ENCODE measurements at regions not wholly inside any gene's neighbourhood (a gene's known extent, or its start where the extent isn't known, plus 50 kb on each side); places are given as distances from the start of the nearest gene placed in this dataset.
A peak's percentile ranks its signal among the peaks of the same experiment; 100 is the strongest.

DNA sequence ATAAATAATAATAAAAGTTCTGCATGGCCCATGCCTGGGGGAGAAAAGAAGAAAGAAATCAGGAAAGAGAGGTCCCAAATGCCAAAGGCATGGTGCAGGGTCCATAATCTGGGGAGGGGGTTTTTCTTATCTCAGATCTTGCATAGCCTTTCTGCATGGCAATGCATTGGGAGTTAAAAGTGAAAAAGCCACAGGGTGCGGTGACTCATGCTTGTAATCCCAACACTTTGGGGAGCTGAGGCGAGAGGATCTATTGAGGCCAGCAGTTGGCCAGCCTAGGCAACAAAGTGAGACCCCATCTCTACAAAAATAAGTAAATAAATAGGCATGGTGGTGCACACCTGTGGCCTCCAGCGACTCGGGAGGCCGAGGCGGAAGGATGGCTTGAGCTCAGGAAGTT, 76.8 kb upstream of the GATA2 start:
- H3K4me3 ChIP-seq (ENCODE audit: low read depth, low read length) = no peak overlapping the region
- TF ChIP-seq, protein P1, sequence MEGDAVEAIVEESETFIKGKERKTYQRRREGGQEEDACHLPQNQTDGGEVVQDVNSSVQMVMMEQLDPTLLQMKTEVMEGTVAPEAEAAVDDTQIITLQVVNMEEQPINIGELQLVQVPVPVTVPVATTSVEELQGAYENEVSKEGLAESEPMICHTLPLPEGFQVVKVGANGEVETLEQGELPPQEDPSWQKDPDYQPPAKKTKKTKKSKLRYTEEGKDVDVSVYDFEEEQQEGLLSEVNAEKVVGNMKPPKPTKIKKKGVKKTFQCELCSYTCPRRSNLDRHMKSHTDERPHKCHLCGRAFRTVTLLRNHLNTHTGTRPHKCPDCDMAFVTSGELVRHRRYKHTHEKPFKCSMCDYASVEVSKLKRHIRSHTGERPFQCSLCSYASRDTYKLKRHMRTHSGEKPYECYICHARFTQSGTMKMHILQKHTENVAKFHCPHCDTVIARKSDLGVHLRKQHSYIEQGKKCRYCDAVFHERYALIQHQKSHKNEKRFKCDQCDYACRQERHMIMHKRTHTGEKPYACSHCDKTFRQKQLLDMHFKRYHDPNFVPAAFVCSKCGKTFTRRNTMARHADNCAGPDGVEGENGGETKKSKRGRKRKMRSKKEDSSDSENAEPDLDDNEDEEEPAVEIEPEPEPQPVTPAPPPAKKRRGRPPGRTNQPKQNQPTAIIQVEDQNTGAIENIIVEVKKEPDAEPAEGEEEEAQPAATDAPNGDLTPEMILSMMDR (IDR thresholded peaks at IDR 0.05; ENCODE audit: low read depth, low read length, missing control alignments) = no peak
- H3K27ac ChIP-seq = no peak overlapping the region
- H3K27me3 ChIP-seq (replicated peaks) = no peaks in the 10 kb centered on the region
- no peak for DNase-seq
- H3K36me3 ChIP-seq (replicated peaks) = no peaks in the 10 kb centered on the region
- in situ Hi-C loops (cut with HindIII; ENCODE audit: low pct_ligation_motif_present, low sequenced_read_pairs) = no loop called here

DNA sequence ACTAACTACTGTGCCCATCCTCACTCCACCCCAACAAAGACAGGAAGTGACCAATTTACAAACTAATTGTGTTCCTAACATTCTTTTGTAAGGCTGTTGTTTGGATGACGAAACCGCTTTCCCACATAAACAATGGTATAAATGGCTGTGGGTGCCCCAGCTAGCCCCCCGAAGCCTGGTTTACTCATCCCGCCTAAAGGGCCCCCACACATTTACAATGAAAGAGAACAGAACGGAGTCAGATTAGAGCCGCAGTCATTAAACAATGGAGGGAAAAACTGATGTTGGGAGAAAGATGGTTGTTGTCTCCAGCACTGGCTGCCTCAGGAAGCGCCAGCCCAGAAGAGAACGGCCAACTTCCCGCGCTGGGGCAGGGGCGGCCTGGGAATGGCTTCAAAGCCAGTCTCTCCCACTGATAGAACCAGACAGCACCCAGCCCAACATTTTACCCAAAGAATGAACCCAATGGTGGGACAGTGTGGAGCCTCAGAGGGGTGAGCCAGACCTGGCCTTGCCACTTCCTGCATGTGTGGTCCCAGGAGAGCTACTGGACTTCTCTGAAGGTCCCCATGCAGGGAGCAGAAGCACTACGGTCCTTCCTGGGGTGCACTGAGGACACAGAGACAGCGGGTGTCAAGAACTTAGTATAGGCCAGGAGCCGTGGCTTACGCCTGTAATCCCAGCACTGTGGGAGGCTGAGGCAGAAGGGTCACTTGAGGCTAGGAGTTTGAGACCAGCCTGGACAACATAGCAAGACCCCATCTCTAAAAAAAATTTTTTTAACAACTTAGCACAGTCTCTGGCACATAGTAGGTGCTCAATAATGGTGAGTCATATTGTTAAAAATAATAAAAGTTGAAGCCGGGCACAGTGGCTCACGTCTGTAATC, 75.8 kb upstream of the GATA2 start:
- Histone ChIP-seq H3K36me3 (replicated peaks) (no peaks in the 10 kb centered on the region), H3K27ac (no peak overlapping the region), H3K4me3 (ENCODE audit: low read depth, low read length) (no peak overlapping the region), H3K27me3 (replicated peaks) (no peaks in the 10 kb centered on the region)
- TF ChIP-seq, protein P1 (IDR thresholded peaks at IDR 0.05; ENCODE audit: low read depth, low read length, missing control alignments) = no peak
- in situ Hi-C loops (cut with HindIII; ENCODE audit: low pct_ligation_motif_present, low sequenced_read_pairs) = no loop called here
- no peak for DNase-seq

DNA sequence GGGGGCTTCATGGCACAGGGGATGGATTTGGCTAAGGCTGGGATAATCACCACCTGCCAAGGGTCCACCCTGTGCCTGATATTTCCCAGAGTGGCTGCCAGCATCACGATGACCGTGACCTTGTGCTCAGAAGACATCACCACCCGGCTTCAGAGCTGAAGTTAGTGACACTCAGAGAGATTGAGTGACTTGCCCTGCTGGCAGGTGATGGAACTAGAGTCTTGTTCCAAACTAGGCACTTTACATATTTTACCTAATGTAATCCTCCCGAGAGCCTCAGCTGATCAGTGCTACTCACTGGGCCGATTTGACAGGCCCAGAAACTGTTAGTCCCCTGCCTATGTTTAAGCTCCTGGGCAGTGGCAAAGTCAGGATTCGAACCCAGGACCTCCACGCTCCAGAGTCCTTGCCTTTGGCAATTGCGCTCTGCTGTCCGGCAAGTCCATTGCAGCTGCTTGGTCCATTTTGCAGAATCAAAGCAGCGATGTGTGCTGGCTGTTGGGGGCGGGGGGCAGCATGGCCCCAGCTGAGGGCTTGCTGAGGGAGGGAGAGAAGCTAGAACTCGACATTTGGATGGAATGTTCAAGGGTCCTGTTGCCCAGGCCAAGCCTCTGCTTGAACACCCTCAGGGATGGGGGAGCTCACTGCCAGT, 74.8 kb upstream of the GATA2 start:
- no peak overlapping the region for H3K4me3 ChIP-seq (ENCODE audit: low read depth, low read length)
- no peaks in the 10 kb centered on the region for H3K36me3 ChIP-seq (replicated peaks)
- TF ChIP-seq, protein P1 (IDR thresholded peaks at IDR 0.05; ENCODE audit: low read depth, low read length, missing control alignments) = peak; percentile 16
- peaks cover 6% of the 10 kb centered on the region for H3K27me3 ChIP-seq (replicated peaks)
- DNase-seq = no peak
- in situ Hi-C loops (cut with HindIII; ENCODE audit: low pct_ligation_motif_present, low sequenced_read_pairs) = no loop called here
- no peak overlapping the region for H3K27ac ChIP-seq

DNA sequence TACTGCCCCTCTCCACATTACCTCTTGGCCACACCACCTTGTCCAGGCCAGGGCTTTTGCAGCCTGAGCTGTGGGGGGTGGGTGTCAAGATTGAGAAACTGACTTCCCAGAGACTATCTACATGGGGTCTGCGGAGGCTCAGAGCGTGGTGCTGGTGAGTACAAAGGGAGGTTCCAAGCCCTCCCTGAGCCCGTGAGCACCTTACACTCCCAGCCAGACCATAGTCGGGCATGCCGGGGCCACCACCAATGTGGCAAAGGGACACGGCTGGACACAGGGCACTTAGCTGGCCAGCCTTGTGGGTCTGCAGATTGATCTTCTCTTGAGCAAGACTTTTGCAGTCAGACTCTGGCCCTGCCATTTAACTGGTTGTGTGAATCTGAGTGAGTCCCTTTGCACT, 74.1 kb upstream of the GATA2 start:
- no peak for DNase-seq
- peaks cover 9% of the 10 kb centered on the region for H3K27me3 ChIP-seq (replicated peaks)
- in situ Hi-C loops (cut with HindIII; ENCODE audit: low pct_ligation_motif_present, low sequenced_read_pairs) = no loop called here
- TF ChIP-seq, protein P1 (IDR thresholded peaks at IDR 0.05; ENCODE audit: low read depth, low read length, missing control alignments) = no peak
- no peaks in the 10 kb centered on the region for H3K36me3 ChIP-seq (replicated peaks)
- no peak overlapping the region for H3K4me3 ChIP-seq (ENCODE audit: low read depth, low read length)
- no peak overlapping the region for H3K27ac ChIP-seq

DNA sequence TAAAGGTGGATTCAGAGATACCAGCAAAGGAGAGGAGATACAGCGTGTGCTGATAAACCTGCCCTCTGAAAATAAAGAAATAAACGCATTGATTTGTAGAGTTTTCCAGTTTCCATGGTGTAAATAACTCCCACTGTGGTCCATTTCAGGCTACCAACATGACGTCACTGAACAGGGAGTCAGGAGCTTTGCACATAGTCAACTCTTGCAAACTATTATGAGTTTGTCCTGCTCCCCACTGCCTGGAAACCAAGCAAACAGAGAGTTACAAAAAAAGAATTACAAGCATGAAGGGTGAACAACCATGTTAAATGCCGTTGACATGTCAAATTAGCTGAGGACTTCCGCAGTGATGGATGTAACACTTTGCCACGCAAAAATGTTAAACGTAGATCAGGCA, 70.4 kb upstream of the GATA2 start:
- H3K36me3 ChIP-seq (replicated peaks) = no peaks in the 10 kb centered on the region
- in situ Hi-C loops (cut with HindIII; ENCODE audit: low pct_ligation_motif_present, low sequenced_read_pairs) = no loop called here
- DNase-seq = no peak
- H3K4me3 ChIP-seq (ENCODE audit: low read depth, low read length) = no peak overlapping the region
- no peak overlapping the region for H3K27ac ChIP-seq
- TF ChIP-seq, protein P1 (IDR thresholded peaks at IDR 0.05; ENCODE audit: low read depth, low read length, missing control alignments) = no peak
- H3K27me3 ChIP-seq (replicated peaks) = peaks cover 9% of the 10 kb centered on the region

All from brain microvascular endothelial cell (primary cell).